ENCODE measurements at regions not wholly inside any gene's neighbourhood (a gene's known extent, or its start where the extent isn't known, plus 50 kb on each side); places are given as distances from the start of the nearest gene placed in this dataset.

DNA sequence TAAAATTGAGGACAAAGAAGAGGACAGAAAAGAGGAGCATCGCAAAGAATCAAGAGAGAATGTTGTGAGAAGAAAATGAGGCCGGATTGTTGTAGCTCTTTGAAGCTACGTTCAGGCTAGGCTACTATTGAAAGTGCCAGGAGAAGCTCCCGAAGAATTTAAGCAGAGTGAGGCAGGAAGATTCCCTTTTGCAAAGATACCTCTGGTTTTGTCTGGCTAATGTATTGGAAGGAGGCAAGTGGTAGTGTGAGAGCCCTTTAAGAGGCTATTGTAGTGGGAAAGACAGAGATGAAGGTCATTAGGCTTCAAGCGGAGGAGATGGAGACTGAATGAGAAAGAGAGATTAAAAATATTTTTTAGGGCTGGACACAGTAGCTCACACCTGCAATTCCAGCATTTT lies 476.9 kb upstream of the ADGRL2 start:
- intact Hi-C loops (cut with micrococcal nuclease; ENCODE audit: unreplicated experiment), result no loop called here
- no peak for DNase-seq
- no TSS peak for BruUV-seq (replicated peaks)
- H3K4me1 Mint-ChIP-seq (ENCODE audit: low read depth, unreplicated experiment), result peaks cover 10% of the 10 kb centered on the region
- no peak overlapping the region for H3K27ac Mint-ChIP-seq (ENCODE audit: unreplicated experiment)
- H3K4me3 Mint-ChIP-seq (ENCODE audit: low read depth, unreplicated experiment), result no peak overlapping the region
- H3K36me3 Mint-ChIP-seq (ENCODE audit: insufficient read depth, unreplicated experiment), result no peaks in the 10 kb centered on the region
- no peaks in the 10 kb centered on the region for H3K9me3 Mint-ChIP-seq (ENCODE audit: low read depth, unreplicated experiment)
- CTCF ChIA-PET, result interaction anchor here (0.7 kb wide), 1 partner anchor 1959 kb away, joined by 4 read pairs; no protein-coding TSS in a partner anchor
- TF ChIP-seq, protein P1, sequence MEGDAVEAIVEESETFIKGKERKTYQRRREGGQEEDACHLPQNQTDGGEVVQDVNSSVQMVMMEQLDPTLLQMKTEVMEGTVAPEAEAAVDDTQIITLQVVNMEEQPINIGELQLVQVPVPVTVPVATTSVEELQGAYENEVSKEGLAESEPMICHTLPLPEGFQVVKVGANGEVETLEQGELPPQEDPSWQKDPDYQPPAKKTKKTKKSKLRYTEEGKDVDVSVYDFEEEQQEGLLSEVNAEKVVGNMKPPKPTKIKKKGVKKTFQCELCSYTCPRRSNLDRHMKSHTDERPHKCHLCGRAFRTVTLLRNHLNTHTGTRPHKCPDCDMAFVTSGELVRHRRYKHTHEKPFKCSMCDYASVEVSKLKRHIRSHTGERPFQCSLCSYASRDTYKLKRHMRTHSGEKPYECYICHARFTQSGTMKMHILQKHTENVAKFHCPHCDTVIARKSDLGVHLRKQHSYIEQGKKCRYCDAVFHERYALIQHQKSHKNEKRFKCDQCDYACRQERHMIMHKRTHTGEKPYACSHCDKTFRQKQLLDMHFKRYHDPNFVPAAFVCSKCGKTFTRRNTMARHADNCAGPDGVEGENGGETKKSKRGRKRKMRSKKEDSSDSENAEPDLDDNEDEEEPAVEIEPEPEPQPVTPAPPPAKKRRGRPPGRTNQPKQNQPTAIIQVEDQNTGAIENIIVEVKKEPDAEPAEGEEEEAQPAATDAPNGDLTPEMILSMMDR (IDR thresholded peaks at IDR 0.05; ENCODE audit: unreplicated experiment), result no peak
- no peaks in the 10 kb centered on the region for H3K27me3 Mint-ChIP-seq (ENCODE audit: unreplicated experiment)

DNA sequence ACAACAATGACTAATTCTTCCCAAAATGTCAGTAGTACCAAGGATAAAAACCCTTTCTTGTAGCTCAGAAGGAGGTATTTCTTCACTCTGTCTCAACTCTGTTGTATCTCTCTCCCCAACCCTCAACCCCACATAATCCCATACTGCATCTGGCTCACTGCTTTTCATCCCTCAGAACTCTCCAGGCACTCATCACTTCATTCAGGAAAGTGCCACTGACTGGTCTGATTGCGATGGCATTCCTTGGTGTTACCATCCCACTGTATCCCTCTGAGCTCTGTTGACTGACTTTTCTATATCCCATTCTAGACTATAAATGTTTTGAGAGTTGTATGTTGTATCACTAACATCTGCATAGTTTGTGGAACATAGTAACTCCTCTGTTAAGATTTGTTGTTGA lies 483.5 kb upstream of the ADGRL2 start:
- TF ChIP-seq, protein P1 (IDR thresholded peaks at IDR 0.05; ENCODE audit: unreplicated experiment), result no peak
- Mint-ChIP-seq H3K27ac (ENCODE audit: unreplicated experiment) (no peak overlapping the region), H3K9me3 (ENCODE audit: low read depth, unreplicated experiment) (no peaks in the 10 kb centered on the region), H3K4me1 (ENCODE audit: low read depth, unreplicated experiment) (no peaks in the 10 kb centered on the region), H3K36me3 (ENCODE audit: insufficient read depth, unreplicated experiment) (no peaks in the 10 kb centered on the region), H3K4me3 (ENCODE audit: low read depth, unreplicated experiment) (no peak overlapping the region), H3K27me3 (ENCODE audit: unreplicated experiment) (no peaks in the 10 kb centered on the region)
- DNase-seq, result no peak
- intact Hi-C loops (cut with micrococcal nuclease; ENCODE audit: unreplicated experiment), result no loop called here
- BruUV-seq (replicated peaks), result no TSS peak
- CTCF ChIA-PET, result no interaction called here

DNA sequence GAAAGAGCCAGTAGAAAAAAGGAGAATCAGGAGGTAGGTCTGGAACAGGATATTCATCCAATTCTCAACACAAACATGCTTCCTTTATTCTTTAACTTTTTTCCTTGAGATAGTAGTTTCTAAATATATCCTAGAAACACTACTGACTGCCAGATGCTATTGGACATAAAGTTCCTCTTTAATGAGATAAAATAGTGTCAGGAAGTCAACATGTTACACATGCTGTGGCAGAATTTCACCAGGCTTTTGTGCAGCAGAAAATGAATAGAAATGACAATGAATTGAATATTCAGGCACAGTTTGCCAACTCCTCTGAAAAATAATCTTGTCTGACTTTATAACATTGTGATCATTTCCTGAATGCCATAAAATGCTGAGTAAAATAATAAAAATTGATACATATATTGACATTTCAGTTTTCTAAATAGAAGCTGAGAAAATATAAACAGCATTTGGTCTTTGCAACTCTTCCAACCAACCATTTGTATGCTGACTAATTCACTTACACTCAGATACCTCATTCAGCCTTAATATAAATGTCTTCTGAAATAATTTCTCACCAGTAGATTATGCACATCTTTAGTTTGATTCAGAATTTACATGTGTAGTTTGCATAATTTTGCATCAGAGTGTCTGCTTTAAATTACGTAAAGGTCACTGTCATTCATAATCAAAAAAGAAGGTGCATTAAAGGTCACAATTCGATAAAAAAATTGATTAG lies 486.1 kb upstream of the ADGRL2 start:
- Mint-ChIP-seq H3K4me3 (ENCODE audit: low read depth, unreplicated experiment) (no peak overlapping the region), H3K4me1 (ENCODE audit: low read depth, unreplicated experiment) (no peaks in the 10 kb centered on the region), H3K9me3 (ENCODE audit: low read depth, unreplicated experiment) (no peaks in the 10 kb centered on the region), H3K36me3 (ENCODE audit: insufficient read depth, unreplicated experiment) (no peaks in the 10 kb centered on the region), H3K27me3 (ENCODE audit: unreplicated experiment) (no peaks in the 10 kb centered on the region), H3K27ac (ENCODE audit: unreplicated experiment) (no peak overlapping the region)
- TF ChIP-seq, protein P1 (IDR thresholded peaks at IDR 0.05; ENCODE audit: unreplicated experiment), result no peak
- intact Hi-C loops (cut with micrococcal nuclease; ENCODE audit: unreplicated experiment), result no loop called here
- BruUV-seq (replicated peaks), result no TSS peak
- CTCF ChIA-PET, result no interaction called here
- no peak for DNase-seq

DNA sequence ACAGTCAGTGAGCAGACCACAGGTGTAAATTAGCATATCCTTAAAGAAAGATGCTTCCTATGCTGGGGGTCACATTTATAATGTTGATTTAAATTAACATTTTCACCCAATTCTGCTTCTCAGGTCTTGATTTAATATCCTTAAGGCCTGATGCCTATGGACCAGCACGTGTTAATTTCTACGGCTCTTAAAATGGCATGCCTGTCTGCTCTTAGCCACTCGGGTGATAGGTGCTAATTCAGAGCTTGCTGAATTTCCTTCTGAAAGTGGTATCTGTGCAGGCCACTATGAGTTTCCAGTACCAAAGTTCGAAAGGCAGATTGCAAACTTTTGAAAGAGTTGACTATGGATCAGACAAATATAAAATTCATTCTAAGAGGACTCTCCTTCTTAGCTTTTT lies 487.4 kb upstream of the ADGRL2 start:
- Mint-ChIP-seq H3K4me1 (ENCODE audit: low read depth, unreplicated experiment) (no peaks in the 10 kb centered on the region), H3K4me3 (ENCODE audit: low read depth, unreplicated experiment) (no peak overlapping the region)
- intact Hi-C loops (cut with micrococcal nuclease; ENCODE audit: unreplicated experiment), result no loop called here

More for the DNA sequence above, 487.4 kb upstream of the ADGRL2 start:
- Mint-ChIP-seq H3K9me3 (ENCODE audit: low read depth, unreplicated experiment) (no peaks in the 10 kb centered on the region), H3K27me3 (ENCODE audit: unreplicated experiment) (no peaks in the 10 kb centered on the region), H3K27ac (ENCODE audit: unreplicated experiment) (no peak overlapping the region), H3K36me3 (ENCODE audit: insufficient read depth, unreplicated experiment) (no peaks in the 10 kb centered on the region)
- no peak for DNase-seq
- TF ChIP-seq, protein P1 (IDR thresholded peaks at IDR 0.05; ENCODE audit: unreplicated experiment), result no peak
- CTCF ChIA-PET, result no interaction called here
- no TSS peak for BruUV-seq (replicated peaks)
